MM.1S (cell line): ENCODE measurements at regions not wholly inside any gene's neighbourhood (a gene's known extent, or its start where the extent isn't known, plus 50 kb on each side); places are given as distances from the start of the nearest gene placed in this dataset.

Experiments used
- EZH2 ChIP-seq: fragments of 300-600 bp; sonication (generic); optimal IDR thresholded peaks from 2 replicates; pipeline ENCODE3; 2017; ENCODE audit warnings: low read depth, mild to moderate bottlenecking, antibody characterized with exemption, low read length, mixed read lengths
- EZH2phosphoT487 ChIP-seq: fragments of 300-600 bp; sonication (generic); IDR thresholded peaks from 2 replicates; pipeline ENCODE4 v1.6.1; 2018; ENCODE audit warnings: antibody characterized with exemption, low read length
- TF ChIP-seq, protein P1 (sequence below): fragments of 300-600 bp; sonication (generic); IDR thresholded peaks from 2 replicates; pipeline ENCODE4 v1.5.1; 2016; ENCODE audit warnings: antibody characterized with exemption, low read length, mixed read lengths

DNA sequence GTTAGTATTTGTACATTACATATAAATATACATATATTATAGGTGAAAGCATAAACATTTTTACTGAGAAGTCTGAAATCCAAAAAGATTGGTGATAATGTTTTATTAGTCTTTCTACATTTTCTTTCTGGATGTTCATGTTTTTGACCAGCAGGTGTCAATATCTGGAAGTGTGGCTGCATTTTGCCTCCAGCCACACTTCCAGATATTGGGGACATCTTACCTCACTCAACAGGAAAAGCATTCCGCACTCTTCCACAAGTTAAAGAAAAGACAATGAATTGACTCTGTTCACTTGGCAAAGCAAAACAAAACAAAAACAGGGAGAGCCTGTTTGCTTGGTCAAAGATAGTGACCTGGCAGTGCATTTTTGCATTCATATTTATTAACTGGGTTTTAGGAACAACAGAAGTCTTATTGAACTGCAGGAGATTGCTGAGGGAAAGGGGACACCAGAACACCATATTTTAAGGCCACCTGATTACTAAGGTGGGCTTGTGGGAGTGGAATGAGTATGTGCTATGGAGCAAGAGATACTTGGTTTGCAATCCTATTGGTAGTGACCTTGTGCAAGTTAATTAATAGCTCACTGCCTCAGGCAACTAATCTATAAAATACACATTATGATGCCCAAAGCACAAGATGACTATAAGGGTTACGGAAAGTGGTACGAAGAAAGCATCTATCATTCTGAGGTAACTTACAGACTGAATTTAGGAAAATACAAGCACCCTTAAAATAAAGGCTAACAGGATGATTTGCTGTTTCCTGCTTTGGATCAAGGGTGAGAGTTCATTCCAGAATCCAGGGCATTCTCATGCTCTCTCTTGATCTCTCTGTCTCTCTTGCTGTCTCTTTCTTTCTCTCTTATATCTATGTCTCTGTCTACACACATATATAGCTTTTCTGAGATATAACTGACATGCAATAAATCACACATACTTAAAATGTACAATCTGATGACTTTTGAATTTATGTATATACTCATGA is 389.9 kb upstream of the EMCN start:
- TF ChIP-seq, protein P1, sequence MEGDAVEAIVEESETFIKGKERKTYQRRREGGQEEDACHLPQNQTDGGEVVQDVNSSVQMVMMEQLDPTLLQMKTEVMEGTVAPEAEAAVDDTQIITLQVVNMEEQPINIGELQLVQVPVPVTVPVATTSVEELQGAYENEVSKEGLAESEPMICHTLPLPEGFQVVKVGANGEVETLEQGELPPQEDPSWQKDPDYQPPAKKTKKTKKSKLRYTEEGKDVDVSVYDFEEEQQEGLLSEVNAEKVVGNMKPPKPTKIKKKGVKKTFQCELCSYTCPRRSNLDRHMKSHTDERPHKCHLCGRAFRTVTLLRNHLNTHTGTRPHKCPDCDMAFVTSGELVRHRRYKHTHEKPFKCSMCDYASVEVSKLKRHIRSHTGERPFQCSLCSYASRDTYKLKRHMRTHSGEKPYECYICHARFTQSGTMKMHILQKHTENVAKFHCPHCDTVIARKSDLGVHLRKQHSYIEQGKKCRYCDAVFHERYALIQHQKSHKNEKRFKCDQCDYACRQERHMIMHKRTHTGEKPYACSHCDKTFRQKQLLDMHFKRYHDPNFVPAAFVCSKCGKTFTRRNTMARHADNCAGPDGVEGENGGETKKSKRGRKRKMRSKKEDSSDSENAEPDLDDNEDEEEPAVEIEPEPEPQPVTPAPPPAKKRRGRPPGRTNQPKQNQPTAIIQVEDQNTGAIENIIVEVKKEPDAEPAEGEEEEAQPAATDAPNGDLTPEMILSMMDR, result peak; percentile 43
- TF ChIP-seq EZH2 (no peak), EZH2phosphoT487 (no peak)
